ENCODE measurements at regions not wholly inside any gene's neighbourhood (a gene's known extent, or its start where the extent isn't known, plus 50 kb on each side); places are given as distances from the start of the nearest gene placed in this dataset.

- no peak for DNase-seq (ENCODE audit: low read depth)
- no peak overlapping the region for H3K4me3 ChIP-seq (ENCODE audit: low read depth, low read length)
Observed at GRCh38 chr20:24764027-24764793, 184.9 kb upstream of the CST7 start.

GRCh38 chr20:24764794-24765202, 184.3 kb upstream of the CST7 start:
- DNase-seq (ENCODE audit: low read depth): no peak
- TF ChIP-seq, protein P1, sequence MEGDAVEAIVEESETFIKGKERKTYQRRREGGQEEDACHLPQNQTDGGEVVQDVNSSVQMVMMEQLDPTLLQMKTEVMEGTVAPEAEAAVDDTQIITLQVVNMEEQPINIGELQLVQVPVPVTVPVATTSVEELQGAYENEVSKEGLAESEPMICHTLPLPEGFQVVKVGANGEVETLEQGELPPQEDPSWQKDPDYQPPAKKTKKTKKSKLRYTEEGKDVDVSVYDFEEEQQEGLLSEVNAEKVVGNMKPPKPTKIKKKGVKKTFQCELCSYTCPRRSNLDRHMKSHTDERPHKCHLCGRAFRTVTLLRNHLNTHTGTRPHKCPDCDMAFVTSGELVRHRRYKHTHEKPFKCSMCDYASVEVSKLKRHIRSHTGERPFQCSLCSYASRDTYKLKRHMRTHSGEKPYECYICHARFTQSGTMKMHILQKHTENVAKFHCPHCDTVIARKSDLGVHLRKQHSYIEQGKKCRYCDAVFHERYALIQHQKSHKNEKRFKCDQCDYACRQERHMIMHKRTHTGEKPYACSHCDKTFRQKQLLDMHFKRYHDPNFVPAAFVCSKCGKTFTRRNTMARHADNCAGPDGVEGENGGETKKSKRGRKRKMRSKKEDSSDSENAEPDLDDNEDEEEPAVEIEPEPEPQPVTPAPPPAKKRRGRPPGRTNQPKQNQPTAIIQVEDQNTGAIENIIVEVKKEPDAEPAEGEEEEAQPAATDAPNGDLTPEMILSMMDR (conservative IDR thresholded peaks at IDR 0.05; ENCODE audit: low read depth, low read length): no peak
- no peak overlapping the region for H3K4me3 ChIP-seq (ENCODE audit: low read depth, low read length)

More at GRCh38 chr20:24764027-24764793, 184.9 kb upstream of the CST7 start:
- TF ChIP-seq, protein P1 (conservative IDR thresholded peaks at IDR 0.05; ENCODE audit: low read depth, low read length): no peak

DNA sequence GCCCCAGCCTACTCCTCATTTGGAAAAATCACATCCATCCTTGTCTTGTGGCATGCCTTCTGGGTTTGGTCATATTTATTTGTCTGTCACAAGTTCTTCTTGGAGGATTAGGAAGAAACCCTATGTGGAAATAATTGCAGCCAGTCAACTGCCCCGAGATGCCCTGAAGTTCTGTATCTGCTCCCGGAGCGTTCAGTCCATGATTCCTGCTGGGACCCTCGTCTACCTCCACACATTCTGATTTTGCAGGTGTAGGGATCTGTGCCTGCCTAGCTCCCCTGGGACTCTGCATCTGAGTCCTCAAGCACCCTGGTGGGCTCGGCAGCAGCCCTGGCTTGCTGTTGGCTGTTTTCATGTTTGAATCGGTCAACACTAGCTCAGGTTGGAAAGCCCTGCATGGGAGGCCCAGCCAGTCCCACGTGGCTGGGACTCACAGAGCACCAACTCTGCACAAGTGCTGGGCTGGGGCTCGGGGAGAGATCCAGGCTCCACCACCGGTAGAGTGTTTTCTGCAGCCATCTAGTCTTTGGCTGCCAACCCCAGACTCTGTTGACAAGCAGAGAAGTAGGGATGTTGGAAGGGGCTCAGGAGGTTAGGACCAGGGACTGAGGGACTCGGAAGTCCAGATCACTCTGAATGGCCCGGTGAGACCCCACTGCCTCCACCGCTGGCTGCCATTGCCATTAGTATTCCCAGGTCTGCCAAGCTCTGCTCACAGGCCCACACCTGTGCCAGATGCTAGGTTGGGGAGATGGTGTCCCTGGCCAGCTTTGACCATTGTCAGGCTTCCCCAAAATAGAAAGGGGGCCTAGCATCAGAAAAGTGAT, 183.5 kb upstream of the CST7 start:
- no peak for DNase-seq (ENCODE audit: low read depth)
- TF ChIP-seq, protein P1 (conservative IDR thresholded peaks at IDR 0.05; ENCODE audit: low read depth, low read length): no peak

GRCh38 chr20:24766143-24766527, 182.9 kb upstream of the CST7 start:
- DNase-seq (ENCODE audit: low read depth): no peak
- TF ChIP-seq, protein P1 (conservative IDR thresholded peaks at IDR 0.05; ENCODE audit: low read depth, low read length): no peak
- no peak overlapping the region for H3K4me3 ChIP-seq (ENCODE audit: low read depth, low read length)

More for the DNA sequence above, 183.5 kb upstream of the CST7 start:
- no peak overlapping the region for H3K4me3 ChIP-seq (ENCODE audit: low read depth, low read length)

GRCh38 chr20:24766826-24767622, 182.0 kb upstream of the CST7 start:
- no peak for DNase-seq (ENCODE audit: low read depth)
- TF ChIP-seq, protein P1 (conservative IDR thresholded peaks at IDR 0.05; ENCODE audit: low read depth, low read length): no peak
- no peak overlapping the region for H3K4me3 ChIP-seq (ENCODE audit: low read depth, low read length)

- DNase-seq (ENCODE audit: low read depth): no peak
- TF ChIP-seq, protein P1 (conservative IDR thresholded peaks at IDR 0.05; ENCODE audit: low read depth, low read length): no peak
- H3K4me3 ChIP-seq (ENCODE audit: low read depth, low read length): no peak overlapping the region
Observed at GRCh38 chr20:24767623-24768100, 181.4 kb upstream of the CST7 start.

Data from epithelial cell of proximal tubule (primary cell).